ENCODE measurements at regions not wholly inside any gene's neighbourhood (a gene's known extent, or its start where the extent isn't known, plus 50 kb on each side); places are given as distances from the start of the nearest gene placed in this dataset.
"Not testable (repeated sequence)": the region's sequence is repeated elsewhere in the genome, so short reads cannot be mapped to it uniquely, and the experiment has no call there.

DNA sequence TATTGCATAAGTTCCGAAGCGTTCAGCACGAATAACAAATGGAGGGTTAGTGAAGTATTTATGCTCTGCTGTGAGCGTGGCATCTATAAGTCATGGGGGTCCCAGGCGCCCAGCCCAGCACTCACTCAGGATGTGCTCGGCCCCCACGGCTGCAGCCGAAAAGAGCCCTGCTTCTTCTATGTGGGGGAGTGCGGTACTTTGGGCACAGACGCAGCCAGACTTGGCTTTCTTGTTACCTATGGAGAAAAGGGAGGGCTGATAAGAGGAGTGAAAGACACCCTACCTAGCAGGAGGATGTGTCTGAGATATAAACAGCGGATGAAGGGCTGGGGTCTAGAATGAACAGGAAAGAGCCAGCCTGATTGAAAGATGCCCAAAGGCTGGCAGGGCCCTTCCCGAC is 51.4 kb downstream of the MRPL36 start:
- no peak for DNase-seq

DNA sequence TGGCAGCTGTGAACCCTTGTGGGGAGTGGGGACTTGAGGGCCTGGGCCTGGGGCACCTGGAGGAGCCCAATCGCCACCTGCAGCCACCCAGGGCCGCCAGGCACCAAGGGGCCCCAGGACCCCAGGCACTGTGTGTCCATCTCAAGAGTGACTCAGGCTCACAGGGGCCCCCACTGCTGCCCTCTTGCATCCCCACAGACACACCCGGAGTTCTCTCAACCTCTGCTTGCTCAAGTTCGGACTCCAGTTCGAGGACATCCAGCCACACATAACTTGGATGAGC is 51.9 kb downstream of the MRPL36 start:
- DNase-seq = no peak

DNA sequence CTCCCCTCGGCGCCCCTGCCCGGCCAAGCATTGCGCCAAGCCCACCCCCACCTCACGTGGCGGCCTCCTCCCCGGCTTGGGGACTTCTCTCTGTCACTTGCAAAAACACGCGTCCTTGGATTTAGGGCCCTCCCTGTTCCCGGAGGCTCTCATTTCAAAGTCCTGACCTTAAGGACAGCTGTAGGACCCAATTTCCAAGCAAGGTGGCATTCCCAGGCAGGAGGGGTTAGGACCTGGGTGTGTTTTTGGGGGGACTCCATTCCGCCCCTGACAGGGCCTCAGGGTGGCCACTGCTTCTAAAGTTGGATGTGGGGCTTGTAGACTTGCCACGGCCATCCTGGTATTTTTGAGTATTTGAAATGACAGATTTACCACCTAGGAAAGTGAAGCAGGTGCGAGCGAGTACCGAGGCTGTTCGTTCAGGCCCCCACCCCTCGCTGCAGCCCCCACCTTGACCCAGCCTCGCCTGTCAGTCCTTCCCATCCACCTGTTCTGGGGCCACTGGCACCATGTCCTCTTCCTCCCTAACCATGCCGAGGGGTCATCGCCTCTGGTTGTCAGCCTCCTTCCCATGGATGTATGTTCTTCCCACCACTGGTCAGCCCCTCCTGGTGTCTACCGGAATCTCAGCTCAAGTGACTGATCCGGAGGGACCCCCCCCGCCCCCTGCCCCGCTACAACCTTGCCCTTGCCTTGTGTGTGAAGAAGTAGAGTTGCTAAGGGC is 52.4 kb downstream of the MRPL36 start:
- DNase-seq = no peak

DNA sequence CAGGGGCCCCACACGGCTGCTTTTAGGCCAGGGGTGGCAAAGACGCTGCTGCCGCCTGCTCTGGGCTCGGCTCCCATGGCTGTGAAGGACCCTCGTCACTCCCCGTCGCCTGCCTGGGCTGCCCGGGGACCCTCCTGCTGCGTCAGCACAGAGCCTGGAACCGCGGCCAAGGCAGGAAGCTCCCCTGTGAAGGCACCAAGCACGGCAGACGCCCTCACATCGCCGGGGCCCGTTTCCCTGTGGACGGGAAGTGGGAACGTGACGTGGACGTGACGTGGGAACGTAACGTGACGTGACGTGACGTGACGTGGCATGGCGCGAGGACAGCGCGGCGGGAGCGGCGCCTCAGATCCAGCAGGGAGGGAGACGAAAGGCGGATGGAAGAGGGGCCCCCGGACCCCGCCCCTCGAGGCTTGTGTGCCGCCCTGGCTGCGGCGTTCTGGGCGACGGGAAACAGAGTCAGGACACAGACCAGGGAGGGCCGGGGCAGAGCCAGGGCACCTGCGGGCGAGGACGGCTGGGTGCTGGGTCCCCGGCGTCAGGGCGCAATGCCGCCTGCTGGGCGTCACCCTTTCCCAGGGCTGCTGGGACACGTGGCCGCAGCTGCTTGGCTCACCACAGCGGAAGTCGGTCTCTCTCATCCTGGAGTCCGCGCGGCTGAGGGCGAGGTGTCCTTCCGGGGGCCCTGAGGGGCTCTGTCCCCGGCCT is 53.1 kb downstream of the MRPL36 start:
- DNase-seq = no peak

DNA sequence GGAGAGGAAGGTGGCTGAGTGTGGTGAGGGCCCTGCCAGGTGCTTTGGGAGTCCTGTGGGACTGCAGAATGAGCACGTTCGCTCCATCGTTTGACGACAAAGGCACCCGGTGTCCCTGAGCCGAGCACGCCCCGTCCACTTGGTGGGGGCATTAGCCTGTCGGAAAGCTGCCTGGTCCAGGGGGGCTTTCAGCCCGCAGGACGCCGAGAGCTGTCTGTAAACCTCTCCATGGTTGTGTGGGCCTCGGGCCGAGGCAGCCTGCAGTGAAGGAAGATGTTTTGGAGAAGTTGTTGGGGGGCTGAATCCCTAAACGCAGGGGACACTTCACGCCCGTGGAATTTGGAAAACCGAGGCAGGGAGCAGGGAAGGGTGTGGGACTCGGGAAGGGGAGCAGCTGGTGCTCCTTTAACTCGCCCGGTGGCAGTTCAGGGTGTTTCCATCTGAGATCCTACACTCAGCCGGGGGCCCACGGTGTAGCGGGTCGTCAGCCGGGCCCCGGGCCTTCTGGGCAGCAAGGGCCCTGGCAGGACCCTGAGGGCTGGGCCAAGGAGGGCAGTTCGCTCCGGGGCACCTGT is 53.8 kb downstream of the MRPL36 start:
- no peak for DNase-seq

DNA sequence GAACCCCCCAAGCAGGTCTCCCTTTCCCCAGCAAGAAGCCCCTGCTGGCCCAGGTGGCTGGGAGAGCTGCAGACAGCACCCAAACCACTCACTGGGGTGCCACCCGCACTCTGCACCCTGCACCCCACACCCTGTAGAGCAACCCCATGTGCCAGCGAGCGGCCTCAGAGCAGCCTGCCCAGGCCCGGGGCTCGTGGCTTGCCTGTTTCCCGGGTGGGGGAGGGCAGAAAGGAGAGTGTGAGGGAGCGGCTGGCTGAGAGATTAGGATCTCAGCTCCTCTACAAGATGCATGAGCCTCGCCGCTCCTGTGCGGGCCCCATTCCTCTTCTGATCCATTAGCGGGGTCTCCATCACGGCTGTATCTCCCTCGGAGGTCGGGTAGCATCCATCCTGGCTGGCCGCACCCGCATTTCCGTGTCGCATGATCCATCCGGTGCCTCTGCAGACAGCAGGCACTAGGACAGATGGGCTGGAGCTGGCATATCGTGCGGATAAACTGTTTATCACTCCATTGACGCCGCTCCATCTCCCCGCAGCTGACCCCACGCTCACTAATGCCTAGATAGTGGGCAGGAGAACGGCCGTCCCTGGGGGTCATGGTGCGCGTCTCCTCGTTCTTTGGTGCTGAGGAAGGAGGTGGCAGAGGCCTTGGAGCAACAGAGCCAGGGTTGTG is 54.4 kb downstream of the MRPL36 start:
- no peak for DNase-seq

DNA sequence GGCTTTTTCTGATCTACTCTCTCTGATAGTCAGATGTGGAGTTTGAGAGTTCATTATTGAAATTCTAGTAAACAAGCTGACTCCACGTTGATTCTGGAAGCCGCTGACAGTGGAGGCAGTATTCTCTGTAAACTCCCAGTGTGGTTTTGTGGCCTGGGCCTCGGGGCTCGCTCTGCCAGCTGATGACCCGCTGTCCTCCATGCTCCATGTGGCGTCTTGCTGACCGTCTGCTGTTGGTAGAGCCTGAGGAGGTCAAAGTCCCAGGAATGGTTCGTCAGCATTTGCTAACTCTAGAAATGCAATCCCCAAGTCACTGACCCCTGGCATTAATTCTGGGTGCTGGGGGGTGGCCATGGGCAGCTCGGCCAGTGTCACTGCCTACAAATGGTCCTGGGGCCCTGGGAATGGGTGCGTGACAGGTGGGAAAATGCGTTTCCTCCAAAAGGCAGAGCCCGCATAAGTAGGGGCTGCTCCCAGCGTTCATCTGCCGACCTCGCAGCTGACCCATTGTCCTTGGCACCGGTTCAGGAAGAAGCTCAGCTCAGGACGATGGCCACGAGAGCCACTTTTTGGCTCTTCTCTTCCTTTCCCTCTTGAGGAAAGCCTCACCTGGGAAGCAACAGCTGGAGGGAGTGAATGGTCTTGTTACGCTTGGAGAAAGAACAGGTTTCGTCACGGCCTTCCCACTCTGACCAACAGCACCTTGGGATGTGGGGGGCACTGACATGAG is 55.1 kb downstream of the MRPL36 start:
- DNase-seq = no peak

DNA sequence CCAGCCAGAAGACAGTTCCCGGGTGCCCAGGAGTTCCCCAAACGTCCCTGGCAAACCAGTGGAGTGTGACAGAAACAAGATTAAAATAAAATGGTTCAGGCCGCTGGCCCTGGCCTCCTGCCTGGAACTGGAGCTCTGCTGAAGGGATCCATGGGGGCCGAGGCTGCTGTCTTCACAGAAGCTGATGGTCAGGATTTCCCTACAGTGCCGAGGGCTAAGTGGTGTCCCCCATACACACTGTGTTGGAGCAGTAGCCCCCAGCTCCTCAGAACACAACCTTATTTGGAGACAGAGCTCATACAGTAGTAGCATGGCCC is 55.9 kb downstream of the MRPL36 start:
- DNase-seq = no peak

DNA sequence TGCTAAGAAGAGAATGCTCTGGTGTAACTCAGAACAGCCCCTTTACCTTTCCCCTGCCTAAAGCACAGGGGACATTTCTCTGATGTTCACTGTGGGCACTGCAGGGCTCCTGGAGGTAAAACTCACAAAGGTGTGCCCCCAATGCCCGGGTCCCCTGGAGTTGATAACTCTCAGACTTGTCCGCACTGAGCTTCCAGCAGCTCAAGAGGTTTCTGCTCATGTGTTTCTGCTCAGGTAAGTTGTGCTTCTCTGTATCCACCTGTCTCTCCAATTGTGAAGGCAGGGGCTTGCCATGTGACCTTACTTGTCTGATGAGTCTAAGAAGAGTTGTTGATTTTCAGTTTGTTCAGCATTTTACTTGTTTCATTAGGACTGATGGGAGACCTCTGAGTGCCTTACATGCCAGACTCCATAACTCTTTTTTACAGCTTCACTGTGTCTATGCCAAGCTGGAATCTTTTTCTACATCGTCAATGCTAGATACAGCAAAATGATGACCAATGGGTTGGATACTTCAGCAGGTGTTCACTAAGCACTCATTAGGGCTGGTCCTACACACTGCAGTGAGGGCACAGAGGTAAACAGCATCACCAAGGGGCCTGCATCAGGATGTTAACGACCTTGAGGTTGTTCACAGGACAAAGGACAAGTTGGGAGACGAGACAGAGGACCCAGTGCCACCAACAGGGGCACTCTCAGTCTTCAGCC is 56.4 kb downstream of the MRPL36 start:
- DNase-seq = no peak

DNA sequence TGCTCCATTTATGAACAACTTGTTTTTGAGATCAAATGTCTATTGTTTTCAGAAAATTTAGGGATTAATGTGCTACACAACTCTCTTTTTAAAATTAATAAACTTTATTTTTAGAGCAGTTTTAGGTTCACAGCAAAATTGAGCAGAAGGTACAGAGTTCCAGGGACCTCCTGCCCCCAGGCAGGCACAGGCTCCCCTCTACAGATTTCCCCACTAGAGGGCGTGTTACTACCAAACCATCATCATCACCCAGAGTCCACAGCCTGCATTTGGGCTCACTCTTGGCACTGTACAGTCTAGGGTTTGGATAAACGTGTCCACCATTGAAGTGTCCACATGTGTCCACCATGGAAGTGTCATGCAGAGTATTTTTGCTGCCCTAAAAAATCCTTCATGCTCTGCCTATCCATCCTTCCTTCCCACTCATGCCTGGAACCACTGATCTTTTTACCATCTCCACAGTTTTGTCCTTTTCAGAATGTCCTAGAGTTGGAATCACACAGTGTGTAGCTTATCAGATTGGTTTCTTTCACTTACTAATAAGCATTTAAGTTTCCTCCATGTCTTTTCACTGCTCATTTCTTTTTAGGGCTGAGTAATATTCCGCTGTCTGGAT is 61.7 kb downstream of the MRPL36 start:
- DNase-seq = no peak

DNA sequence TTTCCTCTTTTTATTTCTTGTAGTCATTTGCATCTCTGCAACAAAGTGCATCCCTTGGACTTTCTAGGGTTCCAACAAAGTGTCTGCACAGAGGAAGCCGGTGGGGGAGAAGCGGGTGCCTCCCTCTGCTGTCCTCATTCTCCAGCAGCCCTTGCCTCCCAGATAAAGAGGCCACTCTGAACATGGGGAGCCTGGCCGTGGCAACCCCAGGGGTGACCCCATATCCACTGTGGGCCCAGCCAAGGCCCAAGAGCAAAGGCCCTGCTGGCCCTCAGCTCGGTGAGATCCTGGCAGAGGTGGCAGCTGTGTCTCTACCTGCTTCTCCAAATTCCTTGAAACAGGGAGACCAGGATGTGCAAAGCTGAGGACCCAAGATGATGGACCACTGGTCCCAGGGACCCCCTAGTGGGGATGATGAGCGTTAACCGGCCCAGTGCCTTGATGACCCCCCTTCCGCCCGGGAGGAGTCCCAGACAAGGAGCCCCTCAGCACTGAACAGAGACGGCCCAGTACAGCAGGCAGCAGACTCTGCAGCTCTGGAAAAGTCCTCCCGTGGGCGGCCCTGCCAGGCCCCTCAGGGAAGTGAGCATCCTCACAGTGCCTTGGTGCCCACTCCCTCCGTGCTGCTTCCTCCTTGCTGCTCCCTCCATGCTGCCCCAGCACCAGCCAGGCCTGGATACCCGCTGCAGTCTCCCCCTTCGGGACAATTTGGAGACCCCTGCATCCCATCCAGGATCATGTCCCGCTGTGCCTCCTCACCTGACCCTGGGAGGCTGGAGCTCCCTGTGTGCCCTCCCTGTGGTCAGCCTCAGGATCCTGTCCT is 62.5 kb downstream of the MRPL36 start:
- no peak for DNase-seq

DNA sequence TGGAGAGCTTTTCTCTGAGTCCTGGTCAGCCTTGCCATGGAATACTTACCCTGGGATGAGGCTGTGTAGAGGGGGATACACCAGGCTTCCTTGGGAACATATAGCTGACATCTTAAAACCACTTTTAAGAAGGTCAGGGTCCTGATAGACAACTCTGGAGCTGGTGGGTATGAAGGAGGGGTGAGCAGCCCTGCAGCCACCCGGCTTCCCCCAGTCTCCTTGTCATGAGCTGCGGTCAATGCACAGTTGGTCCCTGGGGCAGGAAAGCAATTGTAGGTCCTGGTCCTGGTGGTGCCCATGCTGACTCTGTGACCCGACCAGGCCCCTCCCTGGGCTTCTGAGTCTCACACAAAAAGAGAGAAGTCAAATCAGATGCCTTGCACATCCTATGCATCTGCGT is 63.6 kb downstream of the MRPL36 start:
- DNase-seq = no peak

DNA sequence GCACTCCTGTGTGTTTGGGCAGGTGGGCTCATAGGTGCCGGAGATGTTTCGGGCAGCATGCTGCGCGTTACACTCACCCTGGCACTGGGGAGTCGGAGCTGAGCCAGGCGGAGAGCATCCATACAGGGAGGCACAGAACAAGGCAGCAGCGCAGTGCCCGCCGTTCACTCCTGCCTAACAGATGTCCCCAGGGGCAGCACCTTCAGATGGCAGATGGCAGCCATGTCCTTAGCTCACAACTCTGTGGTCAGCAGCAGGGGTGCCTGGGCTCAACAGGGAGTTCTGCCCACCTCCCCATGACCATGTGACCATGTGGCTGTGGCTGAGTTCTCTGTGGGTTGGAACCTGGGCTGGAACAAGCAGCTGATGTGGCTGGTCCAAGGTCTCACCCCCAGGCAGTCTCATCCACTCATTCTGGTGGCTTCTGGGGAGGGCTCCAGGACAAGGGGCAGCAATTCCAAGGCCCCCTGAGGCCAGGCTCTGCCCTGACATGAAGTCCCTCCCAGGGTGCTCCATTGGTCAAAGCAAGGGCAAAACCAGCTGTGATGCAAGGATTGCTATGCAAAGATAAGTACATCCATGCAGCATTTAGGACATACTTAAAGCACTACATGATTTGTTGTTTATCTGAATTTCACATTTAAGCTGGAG is 64.2 kb downstream of the MRPL36 start:
- no peak for DNase-seq

DNA sequence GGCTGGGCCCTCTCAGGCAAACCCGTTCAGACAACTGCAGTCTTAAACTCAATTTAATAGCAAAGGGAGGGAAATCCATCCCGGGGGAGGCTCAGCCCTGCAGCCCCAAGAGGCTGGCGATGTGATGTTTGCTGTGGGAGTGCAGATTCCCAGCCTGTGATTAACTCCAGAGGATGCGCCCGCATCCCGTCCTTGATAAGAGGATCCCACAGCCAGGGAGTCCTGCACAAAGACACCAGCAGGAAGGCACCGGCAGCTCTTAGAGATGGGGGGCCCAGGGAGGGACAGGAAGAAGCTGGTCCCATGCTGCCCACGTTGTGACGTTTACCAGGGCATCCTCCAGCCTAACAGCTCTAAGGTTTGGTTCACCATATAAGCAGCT is 64.7 kb downstream of the MRPL36 start:
- DNase-seq = no peak

DNA sequence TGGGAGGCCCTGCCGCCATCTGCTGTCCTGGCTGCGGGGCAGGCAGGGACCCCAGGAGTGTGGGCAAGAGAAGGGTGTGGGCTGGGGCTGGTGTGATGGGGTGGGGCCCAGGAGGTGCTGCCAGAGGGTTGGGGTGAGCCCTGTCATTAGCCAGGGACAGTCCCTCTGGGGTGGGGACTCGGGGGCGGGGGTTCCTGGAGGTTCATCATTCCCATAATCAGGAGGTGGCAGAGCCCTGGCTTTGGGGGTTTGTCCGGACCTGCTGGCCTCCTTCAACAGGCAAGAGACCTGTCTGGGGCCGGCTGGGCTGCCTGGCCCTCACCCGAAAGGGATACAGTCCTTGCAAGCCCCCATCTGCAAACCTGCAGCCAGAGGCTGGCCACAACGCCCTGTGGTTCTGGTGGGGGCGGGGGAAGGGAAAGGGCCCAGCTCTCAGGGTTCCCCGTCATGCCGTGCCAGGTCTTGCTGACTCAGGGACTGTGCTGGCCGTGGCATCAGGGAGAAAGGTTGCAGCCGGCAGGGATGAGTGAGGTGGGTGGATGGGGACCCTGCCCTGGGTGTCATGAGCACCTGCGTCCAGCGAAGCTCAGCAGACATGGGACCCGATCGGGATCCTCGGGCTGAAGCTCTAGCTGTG is 65.2 kb downstream of the MRPL36 start:
- DNase-seq = no peak

DNA sequence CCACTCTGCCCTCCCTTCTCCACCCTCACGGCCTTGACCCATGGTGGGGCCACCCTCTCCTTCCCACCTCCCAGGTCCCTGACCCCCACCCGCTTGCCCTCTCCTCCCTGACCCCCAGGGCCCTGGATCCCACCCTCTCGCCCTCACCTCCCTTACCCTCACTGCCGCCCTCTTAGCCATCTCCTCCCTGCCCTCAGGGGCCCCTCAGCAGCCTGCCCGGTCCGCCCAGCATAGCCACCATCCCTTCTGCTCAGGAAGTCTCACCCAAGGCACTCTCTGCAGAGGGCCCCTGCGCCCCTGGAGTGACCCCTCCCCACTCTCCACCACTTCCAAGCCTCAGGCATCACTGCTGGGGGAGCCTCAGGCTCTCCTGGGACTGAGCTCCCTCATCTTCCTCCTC is 66.3 kb downstream of the MRPL36 start:
- no peak for DNase-seq

DNA sequence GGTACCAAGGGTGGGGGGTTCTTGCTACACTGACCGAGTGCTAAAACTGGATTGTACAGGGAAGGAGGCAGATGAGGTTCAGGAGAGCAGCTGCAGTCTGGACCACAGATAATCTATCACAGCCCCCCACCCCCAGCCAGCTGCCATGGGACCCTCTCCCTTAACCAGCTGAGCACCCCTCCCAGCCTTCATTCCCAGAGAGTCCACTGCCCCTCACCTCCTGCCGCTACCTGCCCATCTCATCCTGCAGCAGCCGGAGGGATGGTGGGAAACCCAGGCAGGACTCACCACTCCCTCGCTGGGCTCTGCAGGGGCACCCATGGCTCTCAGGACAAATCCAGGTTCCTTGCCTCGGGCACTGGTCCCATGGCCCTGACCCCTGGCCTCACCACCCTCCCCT is 66.7 kb downstream of the MRPL36 start:
- no peak for DNase-seq

DNA sequence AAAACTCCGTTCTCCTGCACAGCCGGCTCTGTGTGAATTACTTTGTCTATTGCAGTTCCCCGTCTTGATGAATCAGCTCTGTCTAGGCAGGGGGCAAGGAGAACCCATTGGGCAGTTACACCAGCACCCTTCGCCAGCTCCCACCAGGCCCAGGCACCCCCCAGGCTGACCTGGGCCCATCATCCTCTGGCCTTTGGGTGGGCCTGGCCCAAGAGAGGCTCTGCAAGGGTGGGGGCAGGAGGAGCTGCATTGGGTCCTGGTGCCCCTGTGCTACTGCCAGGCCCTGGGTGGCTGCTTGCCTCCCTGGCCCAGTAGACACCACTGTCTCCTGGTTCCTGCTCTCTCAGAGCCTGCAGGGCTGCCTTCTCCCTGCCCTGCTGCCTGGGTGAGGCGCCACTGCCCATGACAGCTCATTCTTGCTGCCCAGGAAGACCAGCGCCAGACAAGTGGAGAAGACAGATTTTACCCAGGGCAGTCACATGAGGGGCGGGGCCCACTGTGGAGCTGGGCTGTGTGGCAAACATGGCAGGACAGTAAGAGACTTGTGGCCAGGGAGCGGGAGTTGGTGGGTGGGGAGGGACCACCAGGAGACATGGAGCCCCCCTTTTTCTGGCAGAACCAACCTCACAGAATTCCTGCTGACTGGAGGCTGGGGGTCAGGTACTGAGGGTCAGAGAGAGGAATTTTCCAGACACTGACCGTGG is 67.2 kb downstream of the MRPL36 start:
- no peak for DNase-seq

DNA sequence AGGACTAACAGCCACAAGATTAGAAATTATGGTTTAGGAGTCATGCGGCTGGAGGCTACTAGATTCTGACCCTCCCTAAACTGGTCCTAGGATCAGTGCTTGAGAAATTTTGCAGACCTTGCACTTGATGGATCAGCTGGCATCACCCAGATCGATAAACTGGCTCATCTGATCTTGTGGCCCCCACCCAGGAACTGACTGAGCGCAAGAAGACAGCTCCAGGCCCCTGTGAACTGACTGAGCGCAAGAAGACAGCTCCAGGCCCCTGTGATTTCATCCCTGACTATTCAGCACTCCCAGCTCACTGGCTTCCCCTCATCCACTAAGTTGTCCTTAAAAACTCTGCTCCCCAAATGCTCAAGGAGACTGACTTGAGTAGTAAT is 67.8 kb downstream of the MRPL36 start:
- DNase-seq = not testable (repeated sequence)

DNA sequence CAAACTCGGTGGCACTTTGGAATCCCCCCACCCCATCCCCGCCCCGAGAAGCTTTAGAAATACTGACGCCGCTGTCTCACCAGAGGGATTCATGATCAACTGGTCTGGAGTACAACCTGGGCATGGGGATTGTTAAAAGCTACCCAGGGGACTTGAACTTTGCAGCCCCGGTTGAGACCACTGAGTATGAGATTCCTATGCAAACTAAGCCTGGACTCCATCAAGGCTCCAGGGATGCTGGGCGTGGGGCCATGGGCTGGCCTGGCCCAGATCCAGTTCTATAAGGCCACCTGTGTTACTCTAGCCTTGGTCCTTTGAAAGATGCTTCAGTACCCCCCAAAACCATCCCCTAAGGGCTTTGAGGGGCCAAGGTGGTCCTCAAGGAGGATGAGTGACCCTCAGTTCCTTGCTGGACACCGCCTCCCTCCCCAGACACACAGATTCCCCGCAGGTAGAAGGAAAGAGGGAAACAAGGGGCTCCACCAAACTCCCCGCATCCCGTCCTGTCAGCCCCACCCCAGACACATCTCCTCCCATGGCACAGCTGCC is 68.5 kb downstream of the MRPL36 start:
- DNase-seq = no peak
